ENCODE measurements at regions not wholly inside any gene's neighbourhood (a gene's known extent, or its start where the extent isn't known, plus 50 kb on each side); places are given as distances from the start of the nearest gene placed in this dataset.

- no peak for DNase-seq (ENCODE audit: low spot score)
Observed at GRCh38 chr6:156046841-156047449, 591.3 kb upstream of the NOX3 start.

- no peak for DNase-seq (ENCODE audit: low spot score)
Observed at GRCh38 chr6:156046268-156046665, 590.6 kb upstream of the NOX3 start.

GRCh38 chr6:156045401-156046267 is 590.0 kb upstream of the NOX3 start:
- no peak for DNase-seq (ENCODE audit: low spot score)

GRCh38 chr6:156033598-156033997 is 578.0 kb upstream of the NOX3 start:
- no peak for DNase-seq (ENCODE audit: low spot score)

GRCh38 chr6:156031516-156031915 is 575.9 kb upstream of the NOX3 start:
- DNase-seq (ENCODE audit: low spot score) = no peak

- DNase-seq (ENCODE audit: low spot score) = no peak
Observed at GRCh38 chr6:156030053-156030452, 574.4 kb upstream of the NOX3 start.

- DNase-seq (ENCODE audit: low spot score) = no peak
Observed at GRCh38 chr6:156029286-156029985, 573.8 kb upstream of the NOX3 start.

- no peak for DNase-seq (ENCODE audit: low spot score)
Observed at GRCh38 chr6:156028335-156029131, 572.9 kb upstream of the NOX3 start.

- DNase-seq (ENCODE audit: low spot score) = no peak
Observed at GRCh38 chr6:156027248-156027626, 571.6 kb upstream of the NOX3 start.

GRCh38 chr6:156026486-156027247 is 571.0 kb upstream of the NOX3 start:
- no peak for DNase-seq (ENCODE audit: low spot score)

GRCh38 chr6:156024339-156024738 is 568.7 kb upstream of the NOX3 start:
- no peak for DNase-seq (ENCODE audit: low spot score)

GRCh38 chr6:156021746-156022396 is 566.2 kb upstream of the NOX3 start:
- DNase-seq (ENCODE audit: low spot score) = no peak

GRCh38 chr6:156017838-156018237 is 562.2 kb upstream of the NOX3 start:
- DNase-seq (ENCODE audit: low spot score) = no peak

- no peak for DNase-seq (ENCODE audit: low spot score)
Observed at GRCh38 chr6:156016186-156016976, 560.7 kb upstream of the NOX3 start.

- no peak for DNase-seq (ENCODE audit: low spot score)
Observed at GRCh38 chr6:156013155-156013554, 557.5 kb upstream of the NOX3 start.

- DNase-seq (ENCODE audit: low spot score) = no peak
Observed at GRCh38 chr6:156009656-156010055, 554.0 kb upstream of the NOX3 start.

GRCh38 chr6:156004796-156005195 is 549.2 kb upstream of the NOX3 start:
- no peak for DNase-seq (ENCODE audit: low spot score)

- no peak for DNase-seq (ENCODE audit: low spot score)
Observed at GRCh38 chr6:155996151-155996550, 540.5 kb upstream of the NOX3 start.

- no peak for DNase-seq (ENCODE audit: low spot score)
Observed at GRCh38 chr6:155995281-155995680, 539.6 kb upstream of the NOX3 start.

- no peak for DNase-seq (ENCODE audit: low spot score)
Observed at GRCh38 chr6:155994086-155994485, 538.4 kb upstream of the NOX3 start.
